GM18951 (cell line): ENCODE measurements at regions not wholly inside any gene's neighbourhood (a gene's known extent, or its start where the extent isn't known, plus 50 kb on each side); places are given as distances from the start of the nearest gene placed in this dataset.

Source experiments
- POLR2A ChIP-seq: IDR thresholded peaks from 4 replicates; pipeline ENCODE4 v1.6.1; 2011; ENCODE audit warnings: mild to moderate bottlenecking; ENCODE audit not compliant: insufficient read length, insufficient read depth; ENCODE audit errors: extremely low read depth
- in situ Hi-C: fragments of 300-500 bp; cut with MboI; formaldehyde crosslinking; loops from one replicate; pipeline ENCODE4 v1.12.0; 2022; ENCODE audit warnings: low sequenced_read_pairs, mixed read lengths, inconsistent platforms; ENCODE audit not compliant: unreplicated experiment

- TF ChIP-seq POLR2A = no peak
- in situ Hi-C loops = no loop called here
Measured at GRCh38 chr11:95684170-95684569, 105.4 kb downstream of the FAM76B start.

GRCh38 chr11:95682552-95682951 lies 107.0 kb downstream of the FAM76B start:
- TF ChIP-seq POLR2A = no peak
- in situ Hi-C loops = no loop called here

- in situ Hi-C loops = no loop called here
- TF ChIP-seq POLR2A = no peak
Measured at GRCh38 chr11:95680169-95680929, 109.2 kb downstream of the FAM76B start.

- in situ Hi-C loops = no loop called here
- no peak for TF ChIP-seq POLR2A
Measured at GRCh38 chr11:95678988-95679387, 110.6 kb downstream of the FAM76B start.

- TF ChIP-seq POLR2A = no peak
Measured at GRCh38 chr11:95676308-95676707, 113.3 kb downstream of the FAM76B start.

GRCh38 chr11:95675585-95675984 lies 114.0 kb downstream of the FAM76B start:
- in situ Hi-C loops = no loop called here
- TF ChIP-seq POLR2A = no peak

More at GRCh38 chr11:95676308-95676707, 113.3 kb downstream of the FAM76B start:
- in situ Hi-C loops = no loop called here

- TF ChIP-seq POLR2A = no peak
- in situ Hi-C loops = no loop called here
Measured at GRCh38 chr11:95674657-95675358, 114.8 kb downstream of the FAM76B start.

- in situ Hi-C loops = no loop called here
- TF ChIP-seq POLR2A = no peak
Measured at GRCh38 chr11:95671768-95672167, 117.8 kb downstream of the FAM76B start.

- TF ChIP-seq POLR2A = no peak
- in situ Hi-C loops = no loop called here
Measured at GRCh38 chr11:95668131-95668530, 121.5 kb downstream of the FAM76B start.

- in situ Hi-C loops = no loop called here
- TF ChIP-seq POLR2A = no peak
Measured at GRCh38 chr11:95661162-95661561, 128.4 kb downstream of the FAM76B start.

GRCh38 chr11:95660038-95660437 lies 129.5 kb downstream of the FAM76B start:
- TF ChIP-seq POLR2A = no peak
- in situ Hi-C loops = no loop called here

GRCh38 chr11:95659088-95659487 lies 130.5 kb downstream of the FAM76B start:
- no peak for TF ChIP-seq POLR2A
- in situ Hi-C loops = no loop called here

- no peak for TF ChIP-seq POLR2A
- in situ Hi-C loops = no loop called here
Measured at GRCh38 chr11:95655536-95655935, 134.0 kb downstream of the FAM76B start.

- in situ Hi-C loops = no loop called here
- no peak for TF ChIP-seq POLR2A
Measured at GRCh38 chr11:95653680-95654079, 135.9 kb downstream of the FAM76B start.
